Right forelimb (tissue), 1 donor: ENCODE measurements at regions not wholly inside any gene's neighbourhood (a gene's known extent, or its start where the extent isn't known, plus 50 kb on each side); places are given as distances from the start of the nearest gene placed in this dataset.

ENCODE experiments used
- DNase-seq: peaks from one replicate; pipeline ENCODE4 v3.0.0-alpha.2; 2018

- no peak for DNase-seq
These were observed 57.0 kb downstream of the PHLDA1 start for GRCh38 chr12:75974323-75975187.

- DNase-seq = no peak
These were observed 60.3 kb downstream of the PHLDA1 start for GRCh38 chr12:75971253-75971652.

DNA sequence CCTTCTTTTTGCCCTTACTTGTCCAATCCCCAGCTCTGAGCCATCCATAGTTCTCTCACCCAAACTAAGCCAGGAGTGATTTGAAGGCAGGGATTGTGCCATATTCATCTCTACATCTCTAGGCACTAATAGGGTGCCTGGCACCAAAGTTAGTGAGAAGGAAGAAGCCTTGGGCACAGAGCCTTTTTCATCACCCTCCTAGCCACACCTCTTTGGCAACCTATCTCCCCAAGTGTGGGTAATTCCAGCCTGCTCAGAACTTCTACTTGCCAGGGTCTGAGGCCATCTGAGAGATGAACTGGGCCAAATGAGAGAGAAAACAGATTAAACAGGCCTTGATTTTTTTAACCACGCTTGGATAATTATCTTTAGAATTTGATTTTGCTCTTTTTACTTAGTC, 61.3 kb downstream of the PHLDA1 start:
- DNase-seq = no peak

DNA sequence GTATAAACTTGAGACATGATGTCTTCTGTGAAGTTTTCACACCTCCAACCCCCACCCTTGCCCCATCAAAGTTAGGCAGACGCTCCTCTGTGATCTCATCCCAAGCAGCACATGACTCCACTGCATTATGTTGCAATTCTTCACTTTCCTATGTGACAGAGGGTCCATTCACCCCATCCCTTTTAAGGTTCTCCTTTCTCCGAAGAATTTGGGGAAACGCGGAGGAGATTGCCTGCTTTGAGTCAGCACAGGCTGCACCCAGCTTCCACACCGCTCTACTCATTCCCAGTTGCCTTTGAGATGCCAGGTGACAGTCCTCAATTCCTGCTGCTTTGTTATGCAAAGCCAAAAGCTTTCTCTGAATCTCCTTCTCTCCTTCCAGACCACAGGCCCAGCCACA, 61.8 kb downstream of the PHLDA1 start:
- no peak for DNase-seq

DNA sequence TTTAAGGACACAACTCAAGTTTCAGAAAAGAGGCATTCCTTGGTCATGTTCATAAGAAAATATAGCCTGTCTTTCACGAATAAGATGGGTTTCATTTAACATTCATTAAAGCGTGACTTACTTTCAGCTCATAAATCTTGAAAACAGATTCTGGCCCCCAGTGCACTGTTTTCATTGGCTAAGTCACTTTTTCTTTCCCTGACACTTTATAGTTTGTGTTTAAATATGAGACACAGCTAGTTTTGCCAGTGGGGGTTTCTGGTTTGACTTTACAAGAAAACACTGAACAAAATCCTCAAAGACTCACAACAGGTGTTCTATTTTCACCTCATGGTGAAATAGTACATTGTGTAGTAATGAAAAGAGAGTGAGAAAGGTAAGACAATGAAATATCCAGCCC, 65.9 kb downstream of the PHLDA1 start:
- DNase-seq = no peak

DNA sequence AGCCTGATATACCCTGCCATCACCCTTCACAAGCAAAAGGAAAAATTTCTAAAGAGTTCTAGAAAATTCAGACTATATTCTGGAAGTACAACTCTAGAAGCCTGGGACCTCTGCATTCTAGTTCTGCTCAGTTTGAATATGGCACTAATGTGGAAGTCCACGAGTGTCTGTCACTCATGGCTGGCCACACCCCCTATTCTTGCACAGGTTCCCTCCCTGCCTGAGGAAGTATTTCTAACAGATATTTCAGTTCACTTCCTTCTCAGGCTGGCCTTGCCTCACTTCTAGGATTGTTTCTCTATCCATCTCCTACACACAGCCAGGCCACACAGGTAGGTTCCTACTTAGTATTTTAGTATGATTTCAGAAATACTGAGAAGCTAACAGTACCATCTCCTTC, 67.4 kb downstream of the PHLDA1 start:
- no peak for DNase-seq

DNA sequence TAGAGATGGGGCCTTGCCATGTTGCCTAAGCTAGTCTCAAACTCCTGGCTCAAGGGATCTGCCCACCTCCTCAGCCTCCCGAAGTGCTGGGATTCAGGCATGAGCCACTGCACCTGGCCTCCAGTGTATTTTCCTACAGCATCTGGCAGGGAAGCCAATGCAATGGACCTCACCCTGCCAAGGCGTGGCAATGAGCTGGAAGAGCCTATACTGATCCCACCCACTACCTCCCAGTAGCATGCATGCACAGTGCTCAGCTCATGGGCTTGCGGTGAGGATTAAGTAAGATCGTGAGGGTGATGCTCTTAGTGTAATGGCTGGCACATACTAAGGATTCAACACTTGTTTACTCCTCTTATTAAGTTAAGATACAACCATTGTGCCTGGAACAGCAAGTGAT, 69.7 kb downstream of the PHLDA1 start:
- DNase-seq = no peak

- no peak for DNase-seq
These were observed 70.5 kb downstream of the PHLDA1 start for GRCh38 chr12:75960954-75961661.

- no peak for DNase-seq
These were observed 71.3 kb downstream of the PHLDA1 start for GRCh38 chr12:75960086-75960910.

DNA sequence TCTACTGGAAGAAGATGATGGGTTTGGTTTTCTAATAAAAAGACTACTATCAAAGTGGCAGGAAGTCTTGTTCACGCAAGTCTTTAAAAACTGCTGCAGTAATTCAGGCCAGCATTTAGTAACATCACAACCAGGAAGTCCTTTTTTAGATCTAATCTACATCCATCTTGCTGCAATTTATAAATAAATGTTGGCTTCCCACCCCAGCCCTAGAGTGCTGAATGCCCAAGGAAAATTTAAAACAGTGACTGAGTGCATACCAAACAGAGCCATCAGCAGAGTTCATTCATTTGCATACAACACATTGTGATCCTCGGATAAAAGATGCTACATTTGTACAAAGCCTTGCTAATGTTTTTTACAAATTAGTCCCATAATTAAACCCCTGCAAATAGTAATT, 72.1 kb downstream of the PHLDA1 start:
- DNase-seq = no peak

- DNase-seq = no peak
These were observed 72.5 kb downstream of the PHLDA1 start for GRCh38 chr12:75959060-75959459.

GRCh38 chr12:75955251-75955650, 76.3 kb downstream of the PHLDA1 start:
- DNase-seq = no peak

DNA sequence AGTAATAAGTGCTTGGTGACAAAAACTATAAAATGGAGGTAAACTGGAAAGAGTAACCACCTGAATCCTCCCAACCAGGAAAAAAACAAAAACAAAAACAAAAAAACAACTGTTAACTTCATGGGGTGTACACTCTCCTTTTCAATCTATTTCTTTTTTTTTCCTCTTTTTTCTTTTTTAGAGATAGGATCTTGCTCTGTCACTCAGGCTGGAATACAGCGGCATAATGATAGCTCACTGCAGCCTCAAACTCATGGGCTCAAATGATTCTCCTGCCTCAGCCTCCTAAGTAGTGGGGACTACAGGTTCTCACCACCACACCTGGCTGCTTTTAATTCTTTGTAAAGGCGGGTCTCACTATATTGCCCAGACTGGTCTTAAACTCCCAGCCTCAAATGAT, 76.8 kb downstream of the PHLDA1 start:
- no peak for DNase-seq

- no peak for DNase-seq
These were observed 77.5 kb downstream of the PHLDA1 start for GRCh38 chr12:75954041-75954440.

DNA sequence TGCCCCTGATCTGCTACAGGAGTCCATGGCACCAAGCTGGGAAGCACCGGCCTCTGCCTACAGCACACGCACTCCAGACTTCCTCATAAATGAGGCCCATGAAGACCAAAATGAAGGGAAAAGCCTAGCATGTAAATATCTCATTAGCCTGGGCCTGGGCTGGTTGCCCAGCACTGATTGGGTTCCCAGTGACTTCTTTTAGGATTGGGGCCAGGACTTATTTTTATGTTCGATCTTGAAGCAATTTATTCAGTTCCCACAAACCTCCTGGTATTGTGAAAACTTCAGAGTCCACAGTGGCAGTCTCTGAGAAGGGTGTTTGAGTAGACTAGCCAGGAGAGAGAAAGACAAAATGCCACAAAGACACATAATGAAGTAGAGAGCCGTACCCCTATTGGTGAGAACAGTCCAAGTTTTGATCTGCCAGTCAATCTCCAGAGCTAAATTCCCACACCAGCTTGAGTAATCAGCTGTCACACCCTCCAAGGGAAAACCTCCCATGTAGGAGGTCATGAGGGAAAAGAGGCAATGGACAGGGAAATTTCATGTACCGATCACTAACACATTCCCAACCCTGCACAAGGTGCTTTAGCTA, 78.2 kb downstream of the PHLDA1 start:
- DNase-seq = no peak

- DNase-seq = no peak
These were observed 79.9 kb downstream of the PHLDA1 start for GRCh38 chr12:75951399-75952278.

GRCh38 chr12:75947156-75947723, 84.3 kb downstream of the PHLDA1 start:
- no peak for DNase-seq

DNA sequence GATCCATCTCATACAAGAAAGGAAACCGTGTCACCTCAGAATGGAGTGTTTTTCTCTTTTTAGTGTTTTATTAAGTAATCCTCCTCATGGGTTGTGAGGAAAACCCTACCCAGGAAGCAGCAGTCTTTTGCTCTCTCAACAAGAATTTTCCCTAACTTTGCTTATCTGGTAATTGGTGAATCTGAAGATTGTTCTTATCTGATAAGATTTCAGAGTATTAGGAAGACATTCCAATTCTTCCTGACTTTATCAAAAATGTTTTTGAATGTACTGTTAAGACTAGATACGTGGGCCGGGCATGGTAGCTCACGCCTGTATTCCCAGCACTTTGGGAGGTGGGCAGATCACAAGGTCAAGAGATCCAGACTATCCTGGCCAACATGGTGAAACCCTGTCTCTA, 86.0 kb downstream of the PHLDA1 start:
- DNase-seq = no peak

DNA sequence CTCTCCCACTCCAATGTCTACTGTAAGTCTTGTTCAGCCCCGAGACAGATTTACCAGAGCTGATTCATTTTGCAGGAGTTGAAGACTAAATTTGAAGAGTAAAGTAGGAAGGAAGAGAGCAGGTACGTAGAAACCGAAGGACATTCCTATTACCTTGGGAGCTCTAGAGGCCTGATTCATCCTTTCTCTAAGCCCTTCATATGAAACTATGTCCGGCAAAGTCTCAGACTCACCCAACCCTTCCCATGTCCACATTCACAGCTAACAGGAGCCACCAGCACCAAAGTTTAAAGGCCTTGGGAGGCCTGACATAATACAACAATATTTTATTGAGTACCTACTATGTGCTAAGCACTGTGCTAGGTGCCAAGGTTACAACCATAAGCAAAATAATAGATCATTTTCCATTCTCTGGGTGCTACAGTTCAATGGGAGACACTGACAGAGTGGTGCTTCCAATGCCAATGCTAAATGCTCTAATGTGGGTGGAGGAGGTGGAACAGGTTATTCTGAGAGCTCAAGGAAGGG, 86.6 kb downstream of the PHLDA1 start:
- DNase-seq = no peak

DNA sequence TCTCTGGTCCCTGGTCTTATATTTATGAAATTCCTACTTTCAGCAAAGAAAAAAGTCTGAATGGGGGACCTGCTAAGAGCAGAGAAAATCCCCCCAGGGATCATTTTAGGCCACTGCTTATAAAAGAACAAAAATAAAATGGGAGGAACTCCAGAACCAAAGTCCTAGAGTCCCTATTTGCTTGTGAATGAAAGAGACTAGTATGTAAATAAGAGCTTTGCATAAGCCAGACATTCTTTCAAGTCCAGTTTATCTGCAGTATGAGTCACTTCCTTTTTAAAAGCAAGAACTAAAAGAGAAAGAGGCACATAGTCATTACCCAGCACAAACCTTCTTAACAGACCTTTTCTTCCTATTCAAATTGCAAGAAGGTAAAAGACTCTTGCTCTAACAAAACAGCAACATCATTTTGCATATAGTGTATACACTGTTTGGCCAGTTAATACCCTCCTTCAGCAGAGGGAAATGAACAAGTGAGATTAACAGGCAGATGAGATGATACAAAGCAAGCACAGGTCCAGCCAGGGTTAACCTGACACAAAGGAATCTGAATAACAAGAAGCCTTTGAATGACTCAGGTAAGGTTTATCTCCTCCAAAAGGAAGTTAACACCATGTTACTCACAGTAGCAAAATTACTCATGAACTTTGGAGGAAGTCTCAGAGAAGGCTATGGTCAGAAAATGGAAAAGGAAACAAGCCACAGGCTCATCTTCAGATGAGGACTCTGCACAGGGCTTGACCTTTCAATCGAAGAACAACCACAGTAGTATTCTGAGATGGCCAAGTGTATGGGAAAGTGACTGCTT, 87.3 kb downstream of the PHLDA1 start:
- DNase-seq = no peak

DNA sequence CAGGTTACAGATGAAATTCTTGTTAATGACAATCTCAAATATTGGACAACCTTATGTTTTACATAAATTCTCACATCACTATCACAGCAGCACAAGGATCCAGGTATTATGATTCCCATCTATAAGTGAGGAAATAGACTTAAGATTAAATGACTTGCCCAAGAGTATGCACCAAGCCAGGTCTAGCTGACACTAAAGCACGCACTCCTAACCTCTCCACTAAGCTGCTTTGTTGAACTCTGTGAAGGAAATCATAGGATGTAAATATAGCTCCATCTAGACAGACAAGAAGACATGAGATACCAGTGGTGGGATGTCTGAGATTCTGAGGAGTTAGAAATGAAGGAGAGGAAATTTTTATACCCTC, 87.9 kb downstream of the PHLDA1 start:
- DNase-seq = no peak
